Parathyroid adenoma (tissue), 2 donors: ENCODE measurements at regions not wholly inside any gene's neighbourhood (a gene's known extent, or its start where the extent isn't known, plus 50 kb on each side); places are given as distances from the start of the nearest gene placed in this dataset.

Experiments used
- H2AFZ ChIP-seq: fragments of 300-600 bp; sonication (generic); one replicate; pipeline ENCODE4 v1.7.0; 2017; ENCODE audit warnings: antibody characterized with exemption, mild to moderate bottlenecking
- H3K27ac ChIP-seq: fragments of 300-600 bp; sonication (generic); one replicate; pipeline ENCODE4 v1.7.0; 2017
- H3K27me3 ChIP-seq: fragments of 300-600 bp; sonication (generic); one replicate; pipeline ENCODE4 v1.7.0; 2017; ENCODE audit warnings: low read length; ENCODE audit not compliant: control insufficient read depth, insufficient read depth
- H3K36me3 ChIP-seq: fragments of 300-600 bp; sonication (generic); one replicate; pipeline ENCODE4 v1.7.0; 2017; ENCODE audit warnings: low read length; ENCODE audit not compliant: control insufficient read depth, insufficient read depth
- H3K4me1 ChIP-seq: fragments of 300-600 bp; sonication (generic); one replicate; pipeline ENCODE4 v1.7.0; 2017; ENCODE audit warnings: control low read depth
- H3K4me2 ChIP-seq: fragments of 300-600 bp; sonication (generic); one replicate; pipeline ENCODE4 v1.7.0; 2017; ENCODE audit warnings: low read length
- H3K4me3 ChIP-seq: fragments of 300-600 bp; sonication (generic); one replicate; pipeline ENCODE4 v1.7.0; 2017; ENCODE audit warnings: low read depth, low read length
- H3K79me2 ChIP-seq: fragments of 300-600 bp; sonication (generic); one replicate; pipeline ENCODE4 v1.7.0; 2017; ENCODE audit warnings: control low read depth
- H3K9ac ChIP-seq: fragments of 300-600 bp; sonication (generic); one replicate; pipeline ENCODE4 v1.7.0; 2017; ENCODE audit warnings: mild to moderate bottlenecking
- H3K9me3 ChIP-seq: fragments of 300-600 bp; sonication (generic); one replicate; pipeline ENCODE4 v1.7.0; 2017; ENCODE audit warnings: low read length; ENCODE audit not compliant: control insufficient read depth
- CTCF ChIP-seq: fragments of 300-600 bp; sonication (generic); IDR thresholded peaks from one replicate; pipeline ENCODE4 v1.7.0; 2017; ENCODE audit warnings: antibody characterized with exemption, mild to moderate bottlenecking
- donor health status: primary hyperparathyroidism.

GRCh38 chr20:4559906-4560305 lies 126.3 kb upstream of the PRNP start:
- H3K4me2 ChIP-seq, result no peak overlapping the region
- H3K4me3 ChIP-seq, result no peak overlapping the region
- no peak overlapping the region for H3K27ac ChIP-seq
- no peaks in the 10 kb centered on the region for H3K4me1 ChIP-seq
- TF ChIP-seq CTCF, result no peak
- no peaks in the 10 kb centered on the region for H3K9me3 ChIP-seq
- no peak overlapping the region for H3K9ac ChIP-seq
- no peak overlapping the region for H2AFZ ChIP-seq
- no peaks in the 10 kb centered on the region for H3K27me3 ChIP-seq
- H3K79me2 ChIP-seq, result no peaks in the 10 kb centered on the region
- no peaks in the 10 kb centered on the region for H3K36me3 ChIP-seq

DNA sequence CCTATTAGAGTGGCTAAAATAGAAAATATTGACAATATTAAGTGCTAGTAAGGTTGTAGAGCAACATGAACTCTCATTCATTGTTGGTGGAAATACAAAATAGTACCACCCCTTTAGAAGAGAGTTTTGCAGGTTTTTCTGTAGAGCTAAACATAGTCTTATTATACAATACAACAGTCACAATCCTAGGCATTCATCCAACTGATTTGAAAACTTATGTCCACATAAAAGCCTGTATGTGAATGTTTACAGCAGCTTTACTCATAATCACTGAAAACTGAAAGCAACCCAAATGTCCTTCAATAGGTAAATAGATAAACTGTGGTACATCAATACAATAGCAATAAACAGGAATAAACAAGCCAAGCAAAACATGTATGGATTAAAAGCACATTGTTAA lies 127.2 kb upstream of the PRNP start:
- H3K4me3 ChIP-seq, result no peak overlapping the region
- no peak overlapping the region for H3K9ac ChIP-seq
- H3K4me2 ChIP-seq, result no peak overlapping the region
- no peaks in the 10 kb centered on the region for H3K4me1 ChIP-seq
- H3K9me3 ChIP-seq, result no peaks in the 10 kb centered on the region
- TF ChIP-seq CTCF, result no peak
- no peaks in the 10 kb centered on the region for H3K27me3 ChIP-seq
- H2AFZ ChIP-seq, result no peak overlapping the region
- no peaks in the 10 kb centered on the region for H3K79me2 ChIP-seq
- H3K27ac ChIP-seq, result no peak overlapping the region
- no peaks in the 10 kb centered on the region for H3K36me3 ChIP-seq

- Histone ChIP-seq H2AFZ (no peak overlapping the region), H3K36me3 (no peaks in the 10 kb centered on the region), H3K9me3 (no peaks in the 10 kb centered on the region), H3K79me2 (no peaks in the 10 kb centered on the region), H3K4me2 (no peak overlapping the region), H3K4me3 (no peak overlapping the region), H3K9ac (no peak overlapping the region), H3K4me1 (no peaks in the 10 kb centered on the region), H3K27me3 (no peaks in the 10 kb centered on the region), H3K27ac (no peak overlapping the region)
- no peak for TF ChIP-seq CTCF
These were observed 129.5 kb upstream of the PRNP start for GRCh38 chr20:4556781-4557180.

DNA sequence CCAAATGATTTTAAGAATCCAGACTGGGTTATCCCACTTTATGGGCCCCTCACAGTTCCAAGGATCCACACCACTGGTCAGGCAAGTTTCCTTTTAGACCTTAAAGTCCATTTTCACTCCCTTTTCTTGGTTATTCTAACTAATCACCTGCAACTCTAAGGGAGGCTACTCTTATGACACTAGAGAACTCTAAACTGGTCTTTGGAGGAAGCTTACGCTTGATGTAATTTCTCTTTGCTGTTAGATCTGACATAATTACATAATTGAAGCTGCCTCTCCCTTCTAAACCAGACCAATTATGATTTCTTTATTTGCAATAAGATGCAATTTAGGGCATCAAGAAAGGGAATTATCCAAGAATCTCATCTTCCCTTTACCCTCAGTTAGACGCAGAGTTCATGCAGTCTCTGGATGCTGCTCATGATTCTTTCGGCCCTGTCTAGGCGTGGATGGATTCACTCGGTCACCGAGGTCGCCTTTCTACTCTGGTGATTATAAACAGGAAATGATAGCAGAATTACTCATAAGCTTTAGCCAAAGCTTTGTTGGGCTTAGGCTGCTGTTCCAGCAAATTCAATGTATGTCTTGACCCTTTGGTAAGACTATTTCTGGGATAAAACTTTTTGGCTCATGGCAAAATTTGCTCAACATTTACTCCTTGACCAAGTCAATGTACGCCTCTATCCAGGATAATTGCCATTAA lies 130.9 kb upstream of the PRNP start:
- H3K9me3 ChIP-seq, result no peaks in the 10 kb centered on the region
- TF ChIP-seq CTCF, result no peak
- no peak overlapping the region for H2AFZ ChIP-seq
- no peak overlapping the region for H3K4me2 ChIP-seq
- no peak overlapping the region for H3K9ac ChIP-seq
- no peaks in the 10 kb centered on the region for H3K27me3 ChIP-seq
- no peak overlapping the region for H3K27ac ChIP-seq
- no peaks in the 10 kb centered on the region for H3K4me1 ChIP-seq
- H3K79me2 ChIP-seq, result no peaks in the 10 kb centered on the region
- no peaks in the 10 kb centered on the region for H3K36me3 ChIP-seq
- H3K4me3 ChIP-seq, result no peak overlapping the region

- TF ChIP-seq CTCF, result no peak
- H3K9ac ChIP-seq, result no peak overlapping the region
- H3K79me2 ChIP-seq, result no peaks in the 10 kb centered on the region
These were observed 131.9 kb upstream of the PRNP start for GRCh38 chr20:4554346-4554745.

More at GRCh38 chr20:4554346-4554745, 131.9 kb upstream of the PRNP start:
- Histone ChIP-seq H3K9me3 (no peaks in the 10 kb centered on the region), H3K36me3 (no peaks in the 10 kb centered on the region), H3K4me2 (no peak overlapping the region), H3K4me3 (no peak overlapping the region), H3K27ac (no peak overlapping the region), H3K27me3 (no peaks in the 10 kb centered on the region), H3K4me1 (no peaks in the 10 kb centered on the region), H2AFZ (no peak overlapping the region)
